Panc1 (cell line): ENCODE measurements at regions not wholly inside any gene's neighbourhood (a gene's known extent, or its start where the extent isn't known, plus 50 kb on each side); places are given as distances from the start of the nearest gene placed in this dataset.

Source experiments
- ATAC-seq: fragments of 200-7000 bp; cut with Tn5 transposase; 2 replicates; pipeline ENCODE4 v1.9.1; 2020; ENCODE audit warnings: mild to moderate bottlenecking, moderate library complexity
- BruUV-seq: library from RNA; stranded (reverse); fragments of 400-500 nt; replicated peaks from 2 replicates; lab custom pipeline; 2021; lab: Mats Ljungman, UMichigan
- CTCF ChIA-PET: fragments of 300-600 bp; sonication (Branson Sonifier 250); formaldehyde crosslinking; loops from one replicate; lab custom pipeline; 2022; ENCODE audit warnings: antibody characterized with exemption; lab: Charles Lee
- POLR2A ChIA-PET: fragments of 300-600 bp; sonication (Branson Sonifier 250); formaldehyde crosslinking; loops from one replicate; lab custom pipeline; 2022; ENCODE audit warnings: antibody characterized with exemption; lab: Charles Lee
- DNase-seq: peaks from one replicate; pipeline ENCODE4 v3.0.0-alpha.2; 2010; ENCODE audit warnings: low read depth, low spot score
- H3K27ac ChIP-seq: 2 replicates; pipeline ENCODE4 v1.5.1; 2011; ENCODE audit warnings: mild to moderate bottlenecking, low read length, inconsistent platforms
- H3K27me3 ChIP-seq: fragments of 200-500 bp; sonication (Bioruptor generic); 2 replicates; pipeline ENCODE4 v1.6.0; 2014; ENCODE audit warnings: low read length, inconsistent platforms; ENCODE audit not compliant: control insufficient read depth, insufficient read depth
- H3K36me3 ChIP-seq: fragments of 200-500 bp; sonication (Bioruptor generic); 2 replicates; pipeline ENCODE4 v1.5.1; 2014; ENCODE audit warnings: inconsistent platforms, mild to moderate bottlenecking, low read length, moderate library complexity; ENCODE audit not compliant: control insufficient read depth, insufficient read depth
- H3K4me1 ChIP-seq: 2 replicates; pipeline ENCODE4 v1.5.1; 2011; ENCODE audit warnings: inconsistent platforms, mild to moderate bottlenecking, low read length, moderate library complexity; ENCODE audit not compliant: control insufficient read depth, insufficient read depth
- H3K4me3 ChIP-seq, 2 experiments: 2 replicates each; pipeline ENCODE4 v1.5.1; 2011 to 2012; ENCODE audit warnings: low read depth in 2 of 2, low read length in 2 of 2, mild to moderate bottlenecking in 2 of 2, inconsistent platforms in 1 of 2, moderate library complexity in 1 of 2
- H3K9me3 ChIP-seq: fragments of 200-500 bp; sonication (Bioruptor generic); 2 replicates; pipeline ENCODE4 v1.5.1; 2014; ENCODE audit warnings: low read depth, mild to moderate bottlenecking, inconsistent platforms, low read length, moderate library complexity; ENCODE audit not compliant: control insufficient read depth, insufficient read depth
- CTCF ChIP-seq: fragments of 450-650 bp; IDR thresholded peaks from 2 replicates; pipeline ENCODE4 v1.5.1; 2017; ENCODE audit warnings: mild to moderate bottlenecking
- POLR2AphosphoS5 ChIP-seq: IDR thresholded peaks from 2 replicates; pipeline ENCODE4 v1.6.1; 2012; ENCODE audit warnings: mild to moderate bottlenecking, low read depth, low read length, moderate library complexity
- REST ChIP-seq, 2 experiments: IDR thresholded peaks; 2 replicates each; pipeline ENCODE4 v1.6.1; 2011 to 2012; ENCODE audit warnings: low read depth in 2 of 2, control low read depth in 1 of 2, low read length in 1 of 2, mild to moderate bottlenecking in 1 of 2, moderate library complexity in 1 of 2; ENCODE audit not compliant: insufficient read depth in 1 of 2
- SIN3A ChIP-seq: IDR thresholded peaks from 2 replicates; pipeline ENCODE4 v1.6.1; 2012; ENCODE audit warnings: low read depth, mild to moderate bottlenecking, low read length, moderate library complexity, borderline replicate concordance; ENCODE audit not compliant: insufficient read depth
- TCF7L2 ChIP-seq: IDR thresholded peaks from 2 replicates; pipeline ENCODE4 v1.6.1; 2011; ENCODE audit warnings: mild to moderate bottlenecking, low read depth, low read length, inconsistent platforms
- in situ Hi-C: cut with HindIII; loops from 2 replicates; pipeline ENCODE4 v1.10.0; 2016; ENCODE audit warnings: low sequenced_read_pairs, low pct_unique_long_range_greater_than_20kb
- intact Hi-C: fragments of 100-400 bp; cut with micrococcal nuclease; formaldehyde crosslinking; loops from one replicate; pipeline ENCODE4 v1.10.0; 2022; ENCODE audit not compliant: unreplicated experiment

GRCh38 chr16:27735031-27735430, 185.1 kb downstream of the KATNIP start:
- intact Hi-C loops, result no loop called here
- Histone ChIP-seq H3K27me3 (no peaks in the 10 kb centered on the region), H3K9me3 (no peaks in the 10 kb centered on the region), H3K36me3 (no peaks in the 10 kb centered on the region), H3K27ac (no peak overlapping the region), H3K4me3 (no peak overlapping the region), H3K4me1 (no peaks in the 10 kb centered on the region)
- POLR2A ChIA-PET, result no interaction called here
- CTCF ChIA-PET, result no interaction called here
- BruUV-seq, result no TSS peak
- in situ Hi-C loops, result no loop called here
- ATAC-seq, result no peak
- DNase-seq, result no peak
- TF ChIP-seq SIN3A (no peak), CTCF (no peak), POLR2AphosphoS5 (no peak), REST (IDR thresholded peaks at IDR 0.05; ENCODE audit: insufficient read depth in 1 of 2, low read depth in 2 of 2, low read length in 1 of 2) (no peak), TCF7L2 (no peak)

- TF ChIP-seq SIN3A (no peak), REST (IDR thresholded peaks at IDR 0.05; ENCODE audit: insufficient read depth in 1 of 2, low read depth in 2 of 2, low read length in 1 of 2) (no peak), CTCF (no peak), POLR2AphosphoS5 (no peak)
- no peak for DNase-seq
- POLR2A ChIA-PET, result no interaction called here
- H3K9me3 ChIP-seq, result no peaks in the 10 kb centered on the region
- intact Hi-C loops (no loop called here), in situ Hi-C loops (no loop called here)
- H3K27me3 ChIP-seq, result no peaks in the 10 kb centered on the region
- no peaks in the 10 kb centered on the region for H3K36me3 ChIP-seq
- no peak for ATAC-seq
- no peak overlapping the region for H3K4me3 ChIP-seq
- CTCF ChIA-PET, result no interaction called here
- H3K4me1 ChIP-seq, result no peaks in the 10 kb centered on the region
- no TSS peak for BruUV-seq
- no peak overlapping the region for H3K27ac ChIP-seq
Observed at GRCh38 chr16:27736431-27736830, 186.5 kb downstream of the KATNIP start.
